ENCODE measurements at regions not wholly inside any gene's neighbourhood (a gene's known extent, or its start where the extent isn't known, plus 50 kb on each side); places are given as distances from the start of the nearest gene placed in this dataset.
"Not testable (repeated sequence)": the region's sequence is repeated elsewhere in the genome, so short reads cannot be mapped to it uniquely, and the experiment has no call there.

DNA sequence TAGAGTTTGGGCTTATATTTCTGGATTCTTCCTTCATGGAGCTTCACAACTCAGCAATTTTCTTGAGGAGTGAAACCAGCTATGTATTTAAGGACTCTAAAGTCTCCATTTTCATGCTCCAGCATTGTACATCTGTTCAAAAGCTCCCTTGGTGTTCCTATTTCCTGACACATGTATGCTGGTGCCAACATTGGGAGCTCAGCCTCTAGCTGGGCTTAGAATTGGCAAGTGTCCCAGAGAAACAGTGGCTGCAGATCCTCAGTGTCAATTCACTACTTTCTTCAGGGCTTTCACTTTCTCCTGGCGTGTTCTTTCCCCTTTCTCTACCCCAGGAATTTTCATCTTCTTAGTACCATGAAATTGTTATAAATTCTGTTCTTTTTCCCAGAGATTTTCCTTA, 103.1 kb downstream of the ZNF467 start:
- peak; percentile 85 for DNase-seq (ENCODE audit: low read depth)
- H3K4me3 ChIP-seq (ENCODE audit: low read depth, low read length): no peak overlapping the region
- TF ChIP-seq, protein P1, sequence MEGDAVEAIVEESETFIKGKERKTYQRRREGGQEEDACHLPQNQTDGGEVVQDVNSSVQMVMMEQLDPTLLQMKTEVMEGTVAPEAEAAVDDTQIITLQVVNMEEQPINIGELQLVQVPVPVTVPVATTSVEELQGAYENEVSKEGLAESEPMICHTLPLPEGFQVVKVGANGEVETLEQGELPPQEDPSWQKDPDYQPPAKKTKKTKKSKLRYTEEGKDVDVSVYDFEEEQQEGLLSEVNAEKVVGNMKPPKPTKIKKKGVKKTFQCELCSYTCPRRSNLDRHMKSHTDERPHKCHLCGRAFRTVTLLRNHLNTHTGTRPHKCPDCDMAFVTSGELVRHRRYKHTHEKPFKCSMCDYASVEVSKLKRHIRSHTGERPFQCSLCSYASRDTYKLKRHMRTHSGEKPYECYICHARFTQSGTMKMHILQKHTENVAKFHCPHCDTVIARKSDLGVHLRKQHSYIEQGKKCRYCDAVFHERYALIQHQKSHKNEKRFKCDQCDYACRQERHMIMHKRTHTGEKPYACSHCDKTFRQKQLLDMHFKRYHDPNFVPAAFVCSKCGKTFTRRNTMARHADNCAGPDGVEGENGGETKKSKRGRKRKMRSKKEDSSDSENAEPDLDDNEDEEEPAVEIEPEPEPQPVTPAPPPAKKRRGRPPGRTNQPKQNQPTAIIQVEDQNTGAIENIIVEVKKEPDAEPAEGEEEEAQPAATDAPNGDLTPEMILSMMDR (IDR thresholded peaks at IDR 0.05; ENCODE audit: insufficient read depth, low read length): no peak

DNA sequence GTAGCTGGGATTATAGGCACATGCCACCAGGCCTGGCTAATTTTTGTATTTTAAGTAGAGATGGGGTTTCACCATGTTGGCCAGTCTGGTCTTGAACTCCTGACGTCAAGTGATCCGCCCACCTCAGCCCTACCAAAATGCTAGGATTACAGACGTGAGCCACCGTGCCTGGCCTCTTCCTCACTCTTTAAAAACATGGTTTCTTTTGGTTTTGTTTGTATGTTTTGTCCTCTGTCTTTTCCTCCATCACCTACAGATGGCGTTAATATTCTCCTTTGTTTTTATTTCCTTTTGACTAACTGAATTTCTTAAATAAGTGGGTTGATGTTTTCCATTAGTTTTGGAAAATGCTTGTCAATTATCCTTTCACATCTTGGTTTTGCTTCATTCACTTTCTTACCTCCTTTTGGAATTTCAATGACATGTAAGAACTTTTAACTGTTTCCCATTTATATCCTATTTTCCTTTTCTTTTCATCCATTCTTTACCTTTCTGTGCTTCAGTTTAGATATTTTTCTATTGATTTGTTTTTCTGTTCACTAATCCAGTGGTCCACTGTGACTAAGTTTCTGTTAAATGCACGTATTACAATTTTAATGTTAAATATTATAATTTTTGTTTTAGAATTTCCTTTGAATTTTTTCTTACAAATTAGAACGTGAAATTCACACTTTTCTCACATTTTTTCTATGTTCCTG, 104.1 kb downstream of the ZNF467 start:
- TF ChIP-seq, protein P1 (IDR thresholded peaks at IDR 0.05; ENCODE audit: insufficient read depth, low read length): peak; percentile 62
- no peak overlapping the region for H3K4me3 ChIP-seq (ENCODE audit: low read depth, low read length)
- peak; percentile 68 for DNase-seq (ENCODE audit: low read depth)

DNA sequence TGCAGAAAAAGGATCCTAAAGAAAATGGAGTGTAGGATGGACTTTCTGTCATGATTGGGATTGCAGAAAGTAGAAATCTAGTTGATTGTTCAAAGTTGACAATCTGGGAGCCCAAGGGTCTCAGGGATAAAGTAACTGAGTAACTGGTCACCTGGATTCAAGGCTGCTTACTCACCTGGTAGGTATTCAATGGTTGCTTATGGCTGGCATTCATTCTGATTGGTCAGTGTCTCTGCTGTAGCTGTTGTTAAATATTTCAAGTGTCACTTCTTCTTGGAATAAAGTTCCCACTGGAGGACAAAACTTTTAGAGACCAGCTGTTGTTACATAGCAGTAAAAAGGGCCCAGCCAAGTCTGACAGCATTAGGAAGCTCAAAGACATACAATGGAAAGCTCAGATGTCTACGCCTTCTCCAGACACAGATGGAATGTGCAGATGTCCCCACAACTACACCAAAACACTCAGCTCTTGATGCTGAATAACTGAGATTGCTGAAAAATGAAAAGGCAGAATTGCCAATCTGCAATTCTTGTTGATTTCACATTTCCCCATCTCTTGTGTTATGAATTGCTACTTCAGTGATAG, 106.9 kb downstream of the ZNF467 start:
- H3K4me3 ChIP-seq (ENCODE audit: low read depth, low read length): no peak overlapping the region
- no peak for DNase-seq (ENCODE audit: low read depth)
- TF ChIP-seq, protein P1 (IDR thresholded peaks at IDR 0.05; ENCODE audit: insufficient read depth, low read length): no peak

DNA sequence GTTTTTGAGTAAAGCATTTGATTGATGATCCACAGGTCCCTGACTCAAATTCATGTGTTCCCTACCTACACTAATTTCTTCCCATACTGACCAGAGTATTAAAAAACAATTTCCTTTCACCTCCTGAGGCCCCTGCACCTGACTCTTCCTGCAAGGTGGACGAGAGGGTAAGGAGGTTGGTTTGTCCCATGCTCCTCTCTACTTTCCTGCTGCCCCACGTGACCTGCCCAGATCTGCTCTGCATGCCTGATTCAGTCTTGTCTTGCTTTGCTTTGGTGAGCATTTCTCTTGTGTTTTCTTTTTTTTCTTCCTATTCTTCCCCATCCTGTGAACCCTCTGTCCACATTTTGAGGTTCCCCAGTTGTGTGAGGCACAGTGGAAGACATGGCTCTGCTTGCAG, 107.8 kb downstream of the ZNF467 start:
- not testable (repeated sequence) for H3K4me3 ChIP-seq (ENCODE audit: low read depth, low read length); DNase-seq (ENCODE audit: low read depth)

DNA sequence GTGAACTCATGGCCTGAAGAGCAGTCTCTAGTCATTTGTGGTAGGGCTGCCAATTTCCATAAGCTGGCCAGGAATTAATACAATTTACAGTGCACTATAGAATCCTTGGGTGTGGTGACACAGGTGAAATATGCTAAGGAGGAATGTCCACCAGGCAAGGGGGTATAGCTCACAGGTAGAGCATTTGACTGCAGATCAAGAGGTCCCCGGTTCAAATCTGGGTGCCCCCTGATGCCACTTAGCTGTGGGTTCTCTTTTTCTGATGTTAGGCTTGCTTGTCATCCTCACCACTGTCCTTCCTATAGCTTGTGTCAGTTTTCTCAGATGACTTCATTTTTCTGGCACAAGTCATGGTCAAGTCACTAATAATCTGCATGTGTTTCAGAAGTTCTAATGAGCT, 108.7 kb downstream of the ZNF467 start:
- TF ChIP-seq, protein P1 (IDR thresholded peaks at IDR 0.05; ENCODE audit: insufficient read depth, low read length): no peak
- DNase-seq (ENCODE audit: low read depth): no peak

DNA sequence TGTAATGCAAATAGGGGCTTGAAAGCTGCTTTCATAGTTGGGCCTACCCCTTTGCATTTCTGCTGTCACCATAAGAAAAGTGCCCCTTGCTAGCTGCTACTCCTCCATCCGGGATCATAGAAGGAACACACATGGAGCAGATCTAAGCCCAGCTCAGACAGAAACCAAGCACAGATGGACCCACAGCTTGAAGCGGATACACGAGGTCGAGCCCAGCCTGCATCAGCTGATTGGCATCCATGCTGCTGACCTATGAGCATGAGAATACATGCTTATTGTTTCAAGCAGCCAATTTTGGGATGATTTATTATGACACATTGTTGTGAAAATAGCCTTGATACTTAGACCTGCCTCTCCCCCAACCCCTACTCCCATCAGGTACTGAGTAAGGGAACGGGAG, 109.2 kb downstream of the ZNF467 start:
- DNase-seq (ENCODE audit: low read depth): no peak
- TF ChIP-seq, protein P1 (IDR thresholded peaks at IDR 0.05; ENCODE audit: insufficient read depth, low read length): no peak
- no peak overlapping the region for H3K4me3 ChIP-seq (ENCODE audit: low read depth, low read length)

More for the DNA sequence above, 108.7 kb downstream of the ZNF467 start:
- no peak overlapping the region for H3K4me3 ChIP-seq (ENCODE audit: low read depth, low read length)

DNA sequence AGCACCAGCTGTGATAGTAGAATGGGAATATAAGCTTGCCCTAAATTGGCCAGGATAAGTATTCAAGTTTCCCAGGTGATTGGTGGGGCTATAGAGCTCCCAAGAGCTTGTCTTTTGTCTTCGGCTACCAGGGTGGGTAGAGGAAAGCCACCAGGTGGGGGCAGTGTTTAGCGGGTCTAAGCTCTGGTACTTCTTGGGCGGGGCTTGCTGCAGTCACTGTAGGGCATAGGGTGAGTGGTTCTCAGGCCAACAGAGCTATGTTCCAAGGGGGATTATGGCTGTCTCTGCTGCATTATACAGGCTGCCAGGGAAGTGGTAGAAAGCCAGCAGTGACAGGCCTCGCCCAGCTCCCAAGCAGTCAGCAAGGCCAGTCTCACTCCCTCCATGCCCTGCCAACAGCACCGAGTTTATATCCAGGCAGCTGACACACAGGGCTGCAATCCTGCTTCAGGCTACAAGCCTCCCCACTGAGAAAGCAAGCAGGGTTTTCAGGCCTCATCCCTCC, 110.7 kb downstream of the ZNF467 start:
- DNase-seq (ENCODE audit: low read depth): peak; percentile 60
- TF ChIP-seq, protein P1 (IDR thresholded peaks at IDR 0.05; ENCODE audit: insufficient read depth, low read length): peak; percentile 52
- no peak overlapping the region for H3K4me3 ChIP-seq (ENCODE audit: low read depth, low read length)

All from fibroblast of the aortic adventitia (primary cell).